MV-4-11 (cell line): ENCODE measurements at regions not wholly inside any gene's neighbourhood (a gene's known extent, or its start where the extent isn't known, plus 50 kb on each side); places are given as distances from the start of the nearest gene placed in this dataset.
A peak's percentile ranks its signal among the peaks of the same experiment; 100 is the strongest.
"Not testable (repeated sequence)": the region's sequence is repeated elsewhere in the genome, so short reads cannot be mapped to it uniquely, and the experiment has no call there.

Experiments
- DNase-seq: peaks from one replicate; lab custom pipeline; 2025; lab: John Stamatoyannopoulos, UW

- peak; percentile 76 for DNase-seq
Observed at GRCh38 chr10:30763918-30764317, 134.4 kb upstream of the LYZL2 start.

- DNase-seq, result no peak
Observed at GRCh38 chr10:30762620-30763019, 133.1 kb upstream of the LYZL2 start.

- DNase-seq, result no peak
Observed at GRCh38 chr10:30759423-30759822, 129.9 kb upstream of the LYZL2 start.

- no peak for DNase-seq
Observed at GRCh38 chr10:30758338-30758737, 128.8 kb upstream of the LYZL2 start.

GRCh38 chr10:30756896-30757295 lies 127.3 kb upstream of the LYZL2 start:
- DNase-seq, result peak; percentile 23

- no peak for DNase-seq
Observed at GRCh38 chr10:30756151-30756550, 126.6 kb upstream of the LYZL2 start.

GRCh38 chr10:30755441-30755953 lies 125.9 kb upstream of the LYZL2 start:
- no peak for DNase-seq

- no peak for DNase-seq
Observed at GRCh38 chr10:30752481-30752881, 122.9 kb upstream of the LYZL2 start.

- no peak for DNase-seq
Observed at GRCh38 chr10:30751678-30752331, 122.3 kb upstream of the LYZL2 start.

- DNase-seq, result no peak
Observed at GRCh38 chr10:30750971-30751677, 121.6 kb upstream of the LYZL2 start.

GRCh38 chr10:30749385-30749784 lies 119.8 kb upstream of the LYZL2 start:
- DNase-seq, result no peak

GRCh38 chr10:30748152-30748973 lies 118.8 kb upstream of the LYZL2 start:
- no peak for DNase-seq

- no peak for DNase-seq
Observed at GRCh38 chr10:30747633-30748032, 118.1 kb upstream of the LYZL2 start.

GRCh38 chr10:30745953-30746352 lies 116.4 kb upstream of the LYZL2 start:
- no peak for DNase-seq

GRCh38 chr10:30744106-30744505 lies 114.6 kb upstream of the LYZL2 start:
- DNase-seq, result no peak

GRCh38 chr10:30743586-30743985 lies 114.0 kb upstream of the LYZL2 start:
- DNase-seq, result no peak

- peak; percentile 76 for DNase-seq
Observed at GRCh38 chr10:30742471-30742870, 112.9 kb upstream of the LYZL2 start.

GRCh38 chr10:30740774-30741173 lies 111.2 kb upstream of the LYZL2 start:
- DNase-seq, result not testable (repeated sequence)

GRCh38 chr10:30738416-30738815 lies 108.9 kb upstream of the LYZL2 start:
- no peak for DNase-seq

GRCh38 chr10:30737931-30738391 lies 108.4 kb upstream of the LYZL2 start:
- no peak for DNase-seq

- DNase-seq, result peak; percentile 95
Observed at GRCh38 chr10:30736685-30737232, 107.2 kb upstream of the LYZL2 start.

- no peak for DNase-seq
Observed at GRCh38 chr10:30734901-30735300, 105.3 kb upstream of the LYZL2 start.
